Activated CD4-positive, alpha-beta T cell treated with anti-CD3 and anti-CD28 coated beads for 4 hours (primary cell): ENCODE measurements at regions not wholly inside any gene's neighbourhood (a gene's known extent, or its start where the extent isn't known, plus 50 kb on each side); places are given as distances from the start of the nearest gene placed in this dataset.

ENCODE experiments used
- DNase-seq, 2 donors: peaks; one replicate each; pipeline ENCODE4 v3.0.0-alpha.2; 2020

- no peak for DNase-seq
Measured at GRCh38 chr5:173720953-173721600, 104.6 kb upstream of the BOD1 start.

GRCh38 chr5:173721601-173722232 is 105.3 kb upstream of the BOD1 start:
- DNase-seq = no peak

- DNase-seq = no peak
Measured at GRCh38 chr5:173726846-173727557, 110.6 kb upstream of the BOD1 start.

- no peak for DNase-seq
Measured at GRCh38 chr5:173727839-173728778, 111.7 kb upstream of the BOD1 start.

GRCh38 chr5:173729079-173729765 is 112.8 kb upstream of the BOD1 start:
- no peak for DNase-seq

- no peak for DNase-seq
Measured at GRCh38 chr5:173730632-173731298, 114.3 kb upstream of the BOD1 start.

- DNase-seq = no peak
Measured at GRCh38 chr5:173733021-173733420, 116.6 kb upstream of the BOD1 start.

GRCh38 chr5:173733425-173733824 is 117.0 kb upstream of the BOD1 start:
- DNase-seq = no peak

GRCh38 chr5:173733831-173734501 is 117.5 kb upstream of the BOD1 start:
- DNase-seq = no peak

GRCh38 chr5:173734716-173735115 is 118.3 kb upstream of the BOD1 start:
- no peak for DNase-seq

- no peak for DNase-seq
Measured at GRCh38 chr5:173735184-173735583, 118.7 kb upstream of the BOD1 start.

GRCh38 chr5:173735691-173736090 is 119.2 kb upstream of the BOD1 start:
- DNase-seq = no peak

- no peak for DNase-seq
Measured at GRCh38 chr5:173736374-173736773, 119.9 kb upstream of the BOD1 start.

- DNase-seq = no peak
Measured at GRCh38 chr5:173736923-173737412, 120.5 kb upstream of the BOD1 start.

GRCh38 chr5:173739741-173740140 is 123.3 kb upstream of the BOD1 start:
- DNase-seq = no peak

GRCh38 chr5:173740400-173740799 is 124.0 kb upstream of the BOD1 start:
- no peak for DNase-seq

GRCh38 chr5:173741087-173741486 is 124.6 kb upstream of the BOD1 start:
- no peak for DNase-seq

GRCh38 chr5:173741729-173742431 is 125.4 kb upstream of the BOD1 start:
- no peak for DNase-seq

- DNase-seq = no peak
Measured at GRCh38 chr5:173742432-173742816, 126.0 kb upstream of the BOD1 start.

GRCh38 chr5:173743641-173744343 is 127.3 kb upstream of the BOD1 start:
- DNase-seq = no peak
